CD14-positive monocyte (primary cell): ENCODE measurements at regions not wholly inside any gene's neighbourhood (a gene's known extent, or its start where the extent isn't known, plus 50 kb on each side); places are given as distances from the start of the nearest gene placed in this dataset.

ENCODE experiments used
- DNase-seq, 3 donors: peaks; one replicate each; pipeline ENCODE4 v3.0.0-alpha.2; 2011 to 2022
- H2AFZ ChIP-seq: 2 replicates; pipeline ENCODE4 v1.6.0; 2012; ENCODE audit warnings: mild to moderate bottlenecking, low read depth, low read length, inconsistent platforms; ENCODE audit not compliant: insufficient read depth, poor library complexity, severe bottlenecking
- H3K27ac ChIP-seq, 2 donors: 1 replicate in 1 of 2; 2 replicates in 1 of 2; pipeline ENCODE4 v1.5.1; 2012 to 2013; ENCODE audit warnings: low read length in 2 of 2, control low read depth in 1 of 2, inconsistent platforms in 1 of 2, low read depth in 1 of 2, mild to moderate bottlenecking in 1 of 2
- H3K27me3 ChIP-seq, 2 donors: one replicate each; pipeline versions ENCODE4 v1.6.0 to v1.6.1; 2011 to 2013; ENCODE audit warnings: low read length in 2 of 2; ENCODE audit not compliant: control insufficient read depth in 2 of 2, insufficient read depth in 2 of 2
- H3K36me3 ChIP-seq, 2 donors: replicated peaks in 1 of 2; 1 replicate in 1 of 2; 2 replicates in 1 of 2; pipeline versions ENCODE4 v1.5.1 to v1.6.1; 2012 to 2013; ENCODE audit warnings: low read length in 2 of 2, control low read depth in 1 of 2, inconsistent platforms in 1 of 2, mild to moderate bottlenecking in 1 of 2; ENCODE audit not compliant: insufficient read depth in 2 of 2, control insufficient read depth in 1 of 2
- H3K4me1 ChIP-seq, 2 donors: 1 replicate in 1 of 2; 2 replicates in 1 of 2; pipeline versions ENCODE4 v1.5.1 to v1.6.1; 2012 to 2013; ENCODE audit warnings: low read length in 2 of 2, control low read depth in 1 of 2, inconsistent platforms in 1 of 2, mild to moderate bottlenecking in 1 of 2, moderate library complexity in 1 of 2; ENCODE audit not compliant: insufficient read depth in 2 of 2, control insufficient read depth in 1 of 2
- H3K4me2 ChIP-seq: replicated peaks from 2 replicates; pipeline ENCODE3; 2012; ENCODE audit warnings: low read length, moderate library complexity, mild to moderate bottlenecking; ENCODE audit not compliant: poor library complexity, severe bottlenecking; ENCODE audit errors: extremely low read depth
- H3K4me3 ChIP-seq, 3 experiments: fragments of 200-600 bp in 1 of 3; sonication (generic) in 1 of 3; replicated peaks in 1 of 3; 1 replicate in 2 of 3; 2 replicates in 1 of 3; pipeline ENCODE4 v1.5.1; 2011 to 2013; ENCODE audit warnings: low read length in 3 of 3, mild to moderate bottlenecking in 3 of 3, control low read depth in 2 of 3, low read depth in 2 of 3, inconsistent platforms in 1 of 3, moderate library complexity in 1 of 3
- H3K79me2 ChIP-seq: 2 replicates; pipeline ENCODE4 v1.6.0; 2012; ENCODE audit warnings: mild to moderate bottlenecking, control low read depth, inconsistent platforms, low read length, moderate library complexity; ENCODE audit not compliant: insufficient read depth
- H3K9ac ChIP-seq: 2 replicates; pipeline ENCODE4 v1.6.0; 2017; ENCODE audit warnings: low read length, mild to moderate bottlenecking; ENCODE audit not compliant: insufficient read depth, poor library complexity, severe bottlenecking
- H3K9me3 ChIP-seq, 2 donors: replicated peaks in 1 of 2; 1 replicate in 1 of 2; 2 replicates in 1 of 2; pipeline versions ENCODE4 v1.5.1 to v1.6.1; 2012 to 2013; ENCODE audit warnings: low read length in 2 of 2, control low read depth in 1 of 2; ENCODE audit not compliant: control insufficient read depth in 1 of 2, insufficient read depth in 1 of 2
- H4K20me1 ChIP-seq: 2 replicates; pipeline ENCODE4 v1.6.0; 2012; ENCODE audit warnings: mild to moderate bottlenecking, low read length, control low read depth, moderate library complexity; ENCODE audit not compliant: insufficient read depth
- H3K27ac Mint-ChIP-seq, 7 donors: one replicate each; pipeline ENCODE4 v1.8.0; 2020; ENCODE audit warnings: mild to moderate bottlenecking in 7 of 7, mixed read lengths in 7 of 7, moderate library complexity in 6 of 7, inconsistent platforms in 2 of 7
- H3K27me3 Mint-ChIP-seq, 3 donors: one replicate each; pipeline ENCODE4 v1.8.0; 2021 to 2022; ENCODE audit warnings: low read depth in 3 of 3, mild to moderate bottlenecking in 3 of 3, mixed read lengths in 3 of 3, moderate library complexity in 3 of 3, inconsistent platforms in 1 of 3
- H3K36me3 Mint-ChIP-seq, 2 donors: one replicate each; pipeline ENCODE4 v1.8.0; 2020; ENCODE audit warnings: mixed read lengths in 2 of 2, inconsistent platforms in 1 of 2, mild to moderate bottlenecking in 1 of 2
- H3K4me1 Mint-ChIP-seq: one replicate; pipeline ENCODE4 v1.8.0; 2020; ENCODE audit warnings: mild to moderate bottlenecking, mixed read lengths
- H3K4me3 Mint-ChIP-seq, 2 donors: one replicate each; pipeline ENCODE4 v1.8.0; 2020; ENCODE audit warnings: mild to moderate bottlenecking in 2 of 2, mixed read lengths in 2 of 2, moderate library complexity in 1 of 2
- H3K9me3 Mint-ChIP-seq, 7 donors: one replicate each; pipeline ENCODE4 v1.8.0; 2020 to 2022; ENCODE audit warnings: mixed read lengths in 7 of 7, mild to moderate bottlenecking in 6 of 7, moderate library complexity in 6 of 7, inconsistent platforms in 2 of 7
- WGBS: methylation state at CpG from one replicate; pipeline ENCODE4 v1.1.5; 2013; ENCODE audit warnings: missing lambda C conversion rate; ENCODE audit not compliant: insufficient coverage; 5-methylcytosine and 5-hydroxymethylcytosine counted together
- intact Hi-C, 2 donors: fragments of 100-400 bp; cut with micrococcal nuclease; formaldehyde crosslinking; loops; one replicate each; pipeline versions ENCODE4 v1.15.0 to v1.15.1; 2023
- TF ChIP-seq, protein P1 (sequence below): fragments of 200-600 bp; IDR thresholded peaks from one replicate; pipeline ENCODE4 v1.8.0; 2022; ENCODE audit warnings: antibody characterized with exemption, mild to moderate bottlenecking

DNA sequence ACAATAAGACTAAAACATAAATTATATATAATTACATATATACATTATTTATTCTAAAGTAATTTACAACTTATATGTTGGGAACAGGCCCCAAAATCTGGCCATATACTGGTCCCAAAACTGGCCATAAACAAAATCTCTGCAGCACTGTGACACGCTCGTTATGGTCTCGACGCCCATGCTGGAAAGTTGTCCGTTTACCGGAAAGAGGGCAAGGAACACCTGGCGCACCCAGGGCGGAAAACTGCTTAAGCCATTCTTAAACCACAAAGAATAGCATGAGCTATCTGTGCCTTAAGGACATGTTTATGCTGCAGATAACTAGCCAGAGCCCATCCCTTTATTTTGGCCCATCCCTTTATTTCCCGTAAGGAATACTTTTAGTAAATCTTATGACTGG, 164.9 kb downstream of the CENPW start:
- intact Hi-C loops = no loop called here
- no peaks in the 10 kb centered on the region for H3K4me1 ChIP-seq
- no peak overlapping the region for H3K27ac Mint-ChIP-seq
- no peak overlapping the region for H3K9ac ChIP-seq
- H4K20me1 ChIP-seq = no peaks in the 10 kb centered on the region
- WGBS = 97% methylated on average over 8 of the region's 9 CpGs
- H3K27me3 ChIP-seq = no peaks in the 10 kb centered on the region
- peaks cover 0 to 11% (median 8%) of the 10 kb centered on the region in 7 donors for H3K9me3 Mint-ChIP-seq
- no peak overlapping the region for H3K4me3 ChIP-seq
- no peaks in the 10 kb centered on the region for H3K36me3 Mint-ChIP-seq
- TF ChIP-seq, protein P1, sequence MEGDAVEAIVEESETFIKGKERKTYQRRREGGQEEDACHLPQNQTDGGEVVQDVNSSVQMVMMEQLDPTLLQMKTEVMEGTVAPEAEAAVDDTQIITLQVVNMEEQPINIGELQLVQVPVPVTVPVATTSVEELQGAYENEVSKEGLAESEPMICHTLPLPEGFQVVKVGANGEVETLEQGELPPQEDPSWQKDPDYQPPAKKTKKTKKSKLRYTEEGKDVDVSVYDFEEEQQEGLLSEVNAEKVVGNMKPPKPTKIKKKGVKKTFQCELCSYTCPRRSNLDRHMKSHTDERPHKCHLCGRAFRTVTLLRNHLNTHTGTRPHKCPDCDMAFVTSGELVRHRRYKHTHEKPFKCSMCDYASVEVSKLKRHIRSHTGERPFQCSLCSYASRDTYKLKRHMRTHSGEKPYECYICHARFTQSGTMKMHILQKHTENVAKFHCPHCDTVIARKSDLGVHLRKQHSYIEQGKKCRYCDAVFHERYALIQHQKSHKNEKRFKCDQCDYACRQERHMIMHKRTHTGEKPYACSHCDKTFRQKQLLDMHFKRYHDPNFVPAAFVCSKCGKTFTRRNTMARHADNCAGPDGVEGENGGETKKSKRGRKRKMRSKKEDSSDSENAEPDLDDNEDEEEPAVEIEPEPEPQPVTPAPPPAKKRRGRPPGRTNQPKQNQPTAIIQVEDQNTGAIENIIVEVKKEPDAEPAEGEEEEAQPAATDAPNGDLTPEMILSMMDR = no peak
- H3K27me3 Mint-ChIP-seq = no peaks in the 10 kb centered on the region
- H3K36me3 ChIP-seq = no peaks in the 10 kb centered on the region
- H3K4me2 ChIP-seq = no peak overlapping the region
- no peaks in the 10 kb centered on the region for H3K79me2 ChIP-seq
- H3K27ac ChIP-seq = no peak overlapping the region
- no peak overlapping the region for H3K4me3 Mint-ChIP-seq
- peaks cover 0 to 16% of the 10 kb centered on the region in 2 donors for H3K9me3 ChIP-seq
- H3K4me1 Mint-ChIP-seq = no peaks in the 10 kb centered on the region
- no peak for DNase-seq
- H2AFZ ChIP-seq = no peak overlapping the region

DNA sequence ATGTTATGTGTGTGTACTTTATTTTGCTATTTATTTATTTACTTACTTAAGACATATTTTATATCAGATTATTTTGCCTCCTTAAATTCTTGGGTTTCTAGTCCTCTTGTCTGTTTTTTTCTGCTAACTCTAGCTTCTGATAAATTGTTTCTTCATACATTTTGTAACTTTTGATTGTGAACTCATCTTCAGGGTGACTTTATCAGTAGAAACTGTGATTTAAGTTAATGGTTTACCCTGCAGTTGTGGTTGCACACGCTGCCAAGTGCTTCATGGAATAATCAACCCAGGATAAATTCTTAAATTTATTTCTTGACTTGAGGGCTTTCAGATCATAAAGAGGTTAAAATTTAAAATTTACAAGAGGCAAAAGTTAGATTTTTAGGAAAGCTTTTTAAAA, 173.3 kb downstream of the CENPW start:
- intact Hi-C loops = no loop called here
- no peaks in the 10 kb centered on the region for H3K79me2 ChIP-seq
- H3K27ac Mint-ChIP-seq = no peak overlapping the region
- H3K4me2 ChIP-seq = no peak overlapping the region
- H3K9me3 ChIP-seq = no peaks in the 10 kb centered on the region
- H3K4me1 Mint-ChIP-seq = no peaks in the 10 kb centered on the region
- H3K9ac ChIP-seq = no peak overlapping the region
- H3K9me3 Mint-ChIP-seq = peaks cover 0 to 3% (median 0%) of the 10 kb centered on the region in 7 donors
- no peaks in the 10 kb centered on the region for H3K36me3 Mint-ChIP-seq
- no peak overlapping the region for H3K4me3 Mint-ChIP-seq
- no CpG with 5 or more reads among the region's 1 CpG for WGBS
- no peak for DNase-seq
- TF ChIP-seq, protein P1 = no peak
- no peaks in the 10 kb centered on the region for H3K27me3 ChIP-seq
- no peak overlapping the region for H3K27ac ChIP-seq
- H3K4me3 ChIP-seq = no peak overlapping the region
- peaks cover 0 to 2% (median 0%) of the 10 kb centered on the region in 3 donors for H3K27me3 Mint-ChIP-seq
- no peaks in the 10 kb centered on the region for H3K4me1 ChIP-seq
- H4K20me1 ChIP-seq = no peaks in the 10 kb centered on the region
- H3K36me3 ChIP-seq = no peaks in the 10 kb centered on the region
- no peak overlapping the region for H2AFZ ChIP-seq
